ENCODE measurements at regions not wholly inside any gene's neighbourhood (a gene's known extent, or its start where the extent isn't known, plus 50 kb on each side); places are given as distances from the start of the nearest gene placed in this dataset.

- 19% methylated on average over 3 of the region's 3 CpGs for WGBS (ENCODE audit: missing lambda C conversion rate)
- Histone ChIP-seq H3K4me2 (no peak overlapping the region), H3K4me1 (no peaks in the 10 kb centered on the region), H3K9me3 (0 out of 3 replicates have a peak, but pooled peaks cover 2% of the 10 kb centered on the region), H3K4me3 (no peak overlapping the region), H3K27ac (no peak overlapping the region)
- TF ChIP-seq JUN (IDR thresholded peaks at IDR 0.05) (no peak), EHMT2 (IDR thresholded peaks at IDR 0.05; ENCODE audit: low read depth) (no peak), BHLHE40 (IDR thresholded peaks at IDR 0.05; ENCODE audit: low read depth, low read length) (no peak), EP300 (IDR thresholded peaks at IDR 0.05) (no peak), USF2 (IDR thresholded peaks at IDR 0.05) (no peak), MAZ (IDR thresholded peaks at IDR 0.05; ENCODE audit: borderline replicate concordance, low read depth, low read length) (no peak), SREBF2 (IDR thresholded peaks at IDR 0.05) (no peak), RCOR1 (IDR thresholded peaks at IDR 0.05; ENCODE audit: low read depth, low read length) (no peak), KDM5A (IDR thresholded peaks at IDR 0.05) (no peak), NPAS2 (CRISPR knock-in tag; IDR thresholded peaks at IDR 0.05; ENCODE audit: borderline replicate concordance) (no peak), RFX5 (IDR thresholded peaks at IDR 0.05) (no peak), MAFK (IDR thresholded peaks at IDR 0.05; ENCODE audit: partially characterized antibody) (no peak), KDM1A (IDR thresholded peaks at IDR 0.05; ENCODE audit: low read depth) (no peak), SMC3 (IDR thresholded peaks at IDR 0.05) (no peak), REST (IDR thresholded peaks at IDR 0.05) (no peak)
- ChIA-PET POLR2A (no interaction called here), CTCF (no interaction called here)
- FAIRE-seq (no peak), DNase-seq (ENCODE audit: low read depth in 1 of 2, low spot score in 1 of 2) (no peak), ATAC-seq (no peak)
Observed at GRCh38 chr2:15871239-15871783, 69.0 kb upstream of the MYCN start.

- DNase-seq (ENCODE audit: low read depth in 1 of 2, low spot score in 1 of 2) = no peak
- Histone ChIP-seq H3K4me1 (no peaks in the 10 kb centered on the region), H3K4me3 (no peak overlapping the region), H3K9me3 (no peaks in the 10 kb centered on the region), H3K4me2 (no peak overlapping the region), H3K27ac (no peak overlapping the region)
- 71% methylated on average over 6 of the region's 6 CpGs for WGBS (ENCODE audit: missing lambda C conversion rate)
- no peak for ATAC-seq
- CTCF ChIA-PET = no interaction called here
- TF ChIP-seq NR3C1 (IDR thresholded peaks at IDR 0.05) (no peak), MAZ (IDR thresholded peaks at IDR 0.05; ENCODE audit: borderline replicate concordance, low read depth, low read length) (no peak), MAFK (IDR thresholded peaks at IDR 0.05; ENCODE audit: partially characterized antibody) (no peak), CHD4 (IDR thresholded peaks at IDR 0.05; ENCODE audit: borderline replicate concordance) (no peak), ELK1 (IDR thresholded peaks at IDR 0.05; ENCODE audit: low read depth, low read length) (no peak), HOXB5 (CRISPR knock-in tag; IDR thresholded peaks at IDR 0.05) (no peak), ZSCAN20 (CRISPR knock-in tag; IDR thresholded peaks at IDR 0.05) (no peak), ZFP36 (IDR thresholded peaks at IDR 0.05; ENCODE audit: borderline replicate concordance, partially characterized antibody) (no peak), ZNF302 (CRISPR knock-in tag; IDR thresholded peaks at IDR 0.05) (no peak), EP300 (IDR thresholded peaks at IDR 0.05) (no peak), HOXB13 (CRISPR knock-in tag; IDR thresholded peaks at IDR 0.05; ENCODE audit: low read depth) (no peak), CHD2 (IDR thresholded peaks at IDR 0.05; ENCODE audit: low read length, partially characterized antibody) (no peak)
- POLR2A ChIA-PET = no interaction called here
- no peak for FAIRE-seq
Observed at GRCh38 chr2:15872854-15873253, 67.5 kb upstream of the MYCN start.

Data from A549 (cell line).